ENCODE measurements at regions not wholly inside any gene's neighbourhood (a gene's known extent, or its start where the extent isn't known, plus 50 kb on each side); places are given as distances from the start of the nearest gene placed in this dataset.

DNA sequence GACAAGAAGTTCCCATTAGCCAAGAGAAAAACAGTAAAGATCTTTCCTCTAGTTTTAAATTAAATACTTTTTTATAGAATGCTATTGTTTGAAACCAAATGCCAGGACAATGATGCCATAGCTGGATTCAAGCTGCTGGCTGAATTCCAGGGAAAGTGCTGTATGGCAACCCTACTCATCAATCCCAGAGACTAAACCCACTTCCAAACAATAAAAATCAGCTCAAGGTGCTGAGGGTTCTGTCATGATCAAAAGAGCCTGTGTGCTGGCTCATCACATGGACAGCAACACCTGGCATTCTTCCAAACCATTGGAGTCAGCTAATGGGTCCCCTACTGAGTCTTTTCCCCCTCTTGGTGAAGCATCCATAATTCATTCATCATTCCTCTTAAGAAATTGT lies 53.7 kb upstream of the PARD3B start:
- intact Hi-C loops (cut with DNase I; ENCODE audit: low total_unique reads): no loop called here
- Histone ChIP-seq H3K27me3 (no peaks in the 10 kb centered on the region), H3K4me3 (no peak overlapping the region), H3K27ac (no peak overlapping the region), H3K9me3 (no peaks in the 10 kb centered on the region), H3K4me1 (no peaks in the 10 kb centered on the region), H3K36me3 (no peaks in the 10 kb centered on the region)
- no peak for TF ChIP-seq POLR2A (IDR thresholded peaks at IDR 0.05)
- TF ChIP-seq, protein P1, sequence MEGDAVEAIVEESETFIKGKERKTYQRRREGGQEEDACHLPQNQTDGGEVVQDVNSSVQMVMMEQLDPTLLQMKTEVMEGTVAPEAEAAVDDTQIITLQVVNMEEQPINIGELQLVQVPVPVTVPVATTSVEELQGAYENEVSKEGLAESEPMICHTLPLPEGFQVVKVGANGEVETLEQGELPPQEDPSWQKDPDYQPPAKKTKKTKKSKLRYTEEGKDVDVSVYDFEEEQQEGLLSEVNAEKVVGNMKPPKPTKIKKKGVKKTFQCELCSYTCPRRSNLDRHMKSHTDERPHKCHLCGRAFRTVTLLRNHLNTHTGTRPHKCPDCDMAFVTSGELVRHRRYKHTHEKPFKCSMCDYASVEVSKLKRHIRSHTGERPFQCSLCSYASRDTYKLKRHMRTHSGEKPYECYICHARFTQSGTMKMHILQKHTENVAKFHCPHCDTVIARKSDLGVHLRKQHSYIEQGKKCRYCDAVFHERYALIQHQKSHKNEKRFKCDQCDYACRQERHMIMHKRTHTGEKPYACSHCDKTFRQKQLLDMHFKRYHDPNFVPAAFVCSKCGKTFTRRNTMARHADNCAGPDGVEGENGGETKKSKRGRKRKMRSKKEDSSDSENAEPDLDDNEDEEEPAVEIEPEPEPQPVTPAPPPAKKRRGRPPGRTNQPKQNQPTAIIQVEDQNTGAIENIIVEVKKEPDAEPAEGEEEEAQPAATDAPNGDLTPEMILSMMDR (IDR thresholded peaks at IDR 0.05): no peak
- DNase-seq: no peak

GRCh38 chr2:204492417-204492816 lies 52.9 kb upstream of the PARD3B start:
- Histone ChIP-seq H3K4me1 (no peaks in the 10 kb centered on the region), H3K9me3 (no peaks in the 10 kb centered on the region), H3K4me3 (no peak overlapping the region), H3K36me3 (no peaks in the 10 kb centered on the region), H3K27ac (no peak overlapping the region), H3K27me3 (no peaks in the 10 kb centered on the region)
- no peak for DNase-seq
- TF ChIP-seq, protein P1 (IDR thresholded peaks at IDR 0.05): no peak
- no peak for TF ChIP-seq POLR2A (IDR thresholded peaks at IDR 0.05)
- intact Hi-C loops (cut with DNase I; ENCODE audit: low total_unique reads): no loop called here

GRCh38 chr2:204494681-204495080 lies 50.6 kb upstream of the PARD3B start:
- TF ChIP-seq, protein P1 (IDR thresholded peaks at IDR 0.05): no peak
- no peak for TF ChIP-seq POLR2A (IDR thresholded peaks at IDR 0.05)
- no peaks in the 10 kb centered on the region for H3K36me3 ChIP-seq
- H3K9me3 ChIP-seq: no peaks in the 10 kb centered on the region
- intact Hi-C loops (cut with DNase I; ENCODE audit: low total_unique reads): no loop called here
- no peaks in the 10 kb centered on the region for H3K4me1 ChIP-seq
- H3K27me3 ChIP-seq: no peaks in the 10 kb centered on the region
- no peak for DNase-seq
- no peak overlapping the region for H3K27ac ChIP-seq
- H3K4me3 ChIP-seq: no peak overlapping the region

- Histone ChIP-seq H3K36me3 (no peaks in the 10 kb centered on the region), H3K27me3 (no peaks in the 10 kb centered on the region), H3K27ac (no peak overlapping the region), H3K9me3 (no peaks in the 10 kb centered on the region), H3K4me3 (no peak overlapping the region), H3K4me1 (no peaks in the 10 kb centered on the region)
- intact Hi-C loops (cut with DNase I; ENCODE audit: low total_unique reads): no loop called here
- TF ChIP-seq, protein P1 (IDR thresholded peaks at IDR 0.05): no peak
- TF ChIP-seq POLR2A (IDR thresholded peaks at IDR 0.05): no peak
- no peak for DNase-seq
These were observed 49.9 kb upstream of the PARD3B start for GRCh38 chr2:204495381-204495780.

Measured in uterus (tissue), 3 donors.